Epithelial cell of prostate (primary cell): ENCODE measurements at regions not wholly inside any gene's neighbourhood (a gene's known extent, or its start where the extent isn't known, plus 50 kb on each side); places are given as distances from the start of the nearest gene placed in this dataset.
"Not testable (repeated sequence)": the region's sequence is repeated elsewhere in the genome, so short reads cannot be mapped to it uniquely, and the experiment has no call there.

Experiments used
- DNase-seq: peaks from one replicate; pipeline ENCODE4 v3.0.0-alpha.2; 2011; ENCODE audit warnings: low read depth, low spot score
- H3K27ac ChIP-seq: fragments of 450-650 bp; 2 replicates; pipeline ENCODE4 v1.5.1; 2017; ENCODE audit warnings: mild to moderate bottlenecking

- no peak overlapping the region for H3K27ac ChIP-seq
These were observed 164.0 kb upstream of the NR2F2 start for GRCh38 chr15:96166223-96167200.

GRCh38 chr15:96170616-96170978 lies 159.9 kb upstream of the NR2F2 start:
- not testable (repeated sequence) for DNase-seq

More at GRCh38 chr15:96166223-96167200, 164.0 kb upstream of the NR2F2 start:
- no peak for DNase-seq

DNA sequence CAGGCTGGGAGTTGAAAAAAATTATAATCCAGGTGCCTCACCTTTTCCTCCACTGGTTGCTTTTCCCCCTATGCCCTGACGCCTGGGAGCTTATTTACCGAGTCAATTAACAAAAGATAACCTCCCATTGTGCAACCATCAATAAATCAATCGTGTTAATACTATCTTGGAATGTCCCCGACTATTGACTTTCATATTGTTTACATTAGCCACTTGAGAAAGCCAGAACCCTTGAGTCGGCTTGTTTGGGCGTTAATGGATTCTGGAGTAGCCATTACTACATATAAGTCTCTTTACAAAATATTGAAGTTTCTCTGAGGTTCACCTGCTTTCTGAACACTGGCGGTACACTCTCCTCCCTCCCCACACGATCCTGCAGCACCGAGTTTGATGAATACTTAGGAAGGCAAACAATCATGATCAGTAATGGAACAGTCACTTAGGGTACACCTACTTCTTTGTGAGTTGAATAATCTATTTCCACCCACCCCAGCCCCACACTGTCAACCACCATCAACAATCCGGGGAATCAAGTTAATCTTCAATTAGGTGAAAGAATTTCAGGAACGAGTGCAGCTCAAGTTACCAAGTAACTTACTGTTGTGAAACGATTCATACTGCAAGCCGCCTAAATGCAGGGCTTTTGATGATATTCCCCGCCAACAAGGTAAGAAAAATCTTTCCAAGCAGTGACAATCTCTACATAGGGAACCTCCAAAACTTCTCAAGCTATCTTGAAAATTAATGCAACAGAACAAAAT lies 159.3 kb upstream of the NR2F2 start:
- peak overlapping the region; percentile 28 for H3K27ac ChIP-seq
- DNase-seq, result no peak

More at GRCh38 chr15:96170616-96170978, 159.9 kb upstream of the NR2F2 start:
- not testable (repeated sequence) for H3K27ac ChIP-seq

GRCh38 chr15:96171853-96172296 lies 158.6 kb upstream of the NR2F2 start:
- peak overlapping the region; percentile 28 for H3K27ac ChIP-seq
- DNase-seq, result no peak

DNA sequence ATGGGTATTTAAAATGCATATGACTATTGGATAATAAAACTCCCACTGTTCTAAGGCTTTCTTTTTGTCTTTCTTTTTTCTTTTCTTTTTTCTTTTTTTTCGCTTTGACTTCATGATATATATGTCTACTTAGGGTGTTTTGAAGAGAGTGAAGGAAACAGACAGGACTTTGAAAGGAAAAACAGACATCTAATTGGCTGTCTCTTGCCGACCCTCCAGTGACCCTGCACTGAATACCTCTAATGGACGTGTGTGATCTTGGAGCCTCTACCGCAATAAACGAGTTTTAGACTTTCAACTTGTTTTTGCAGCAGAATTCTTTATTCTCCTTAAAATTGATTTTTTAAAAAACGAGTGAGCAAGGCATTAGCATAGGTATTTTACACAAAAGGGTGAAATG lies 158.1 kb upstream of the NR2F2 start:
- DNase-seq, result no peak
- H3K27ac ChIP-seq, result peak overlapping the region; percentile 28

- DNase-seq, result no peak
- no peak overlapping the region for H3K27ac ChIP-seq
These were observed 153.7 kb upstream of the NR2F2 start for GRCh38 chr15:96176831-96177230.

DNA sequence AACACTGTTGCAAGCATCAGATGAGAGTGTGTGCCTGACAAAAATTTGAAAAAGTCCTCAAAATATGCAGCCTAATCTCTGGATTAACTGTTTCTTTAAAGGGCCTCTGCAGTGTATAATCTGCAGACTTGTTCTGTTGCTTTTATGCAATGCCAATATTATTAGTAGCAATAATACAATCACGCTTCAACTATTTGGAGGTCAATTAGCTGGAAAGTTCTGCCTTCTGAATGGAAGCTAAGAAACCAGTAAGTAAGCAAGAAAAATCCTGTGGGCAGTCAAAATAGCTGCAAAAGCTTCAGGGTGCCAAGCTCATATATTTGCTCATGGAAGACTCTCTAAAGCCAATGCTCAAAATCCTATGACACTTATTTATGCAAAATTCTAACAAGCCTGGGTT lies 153.2 kb upstream of the NR2F2 start:
- H3K27ac ChIP-seq, result no peak overlapping the region
- DNase-seq, result no peak

- no peak for DNase-seq
These were observed 150.3 kb upstream of the NR2F2 start for GRCh38 chr15:96180087-96180748.

GRCh38 chr15:96181217-96181616 lies 149.3 kb upstream of the NR2F2 start:
- peak overlapping the region; percentile 20 for H3K27ac ChIP-seq
- no peak for DNase-seq

More at GRCh38 chr15:96180087-96180748, 150.3 kb upstream of the NR2F2 start:
- no peak overlapping the region for H3K27ac ChIP-seq

GRCh38 chr15:96181873-96182301 lies 148.6 kb upstream of the NR2F2 start:
- DNase-seq, result peak; percentile 18
- peak overlapping the region; percentile 20 for H3K27ac ChIP-seq

DNA sequence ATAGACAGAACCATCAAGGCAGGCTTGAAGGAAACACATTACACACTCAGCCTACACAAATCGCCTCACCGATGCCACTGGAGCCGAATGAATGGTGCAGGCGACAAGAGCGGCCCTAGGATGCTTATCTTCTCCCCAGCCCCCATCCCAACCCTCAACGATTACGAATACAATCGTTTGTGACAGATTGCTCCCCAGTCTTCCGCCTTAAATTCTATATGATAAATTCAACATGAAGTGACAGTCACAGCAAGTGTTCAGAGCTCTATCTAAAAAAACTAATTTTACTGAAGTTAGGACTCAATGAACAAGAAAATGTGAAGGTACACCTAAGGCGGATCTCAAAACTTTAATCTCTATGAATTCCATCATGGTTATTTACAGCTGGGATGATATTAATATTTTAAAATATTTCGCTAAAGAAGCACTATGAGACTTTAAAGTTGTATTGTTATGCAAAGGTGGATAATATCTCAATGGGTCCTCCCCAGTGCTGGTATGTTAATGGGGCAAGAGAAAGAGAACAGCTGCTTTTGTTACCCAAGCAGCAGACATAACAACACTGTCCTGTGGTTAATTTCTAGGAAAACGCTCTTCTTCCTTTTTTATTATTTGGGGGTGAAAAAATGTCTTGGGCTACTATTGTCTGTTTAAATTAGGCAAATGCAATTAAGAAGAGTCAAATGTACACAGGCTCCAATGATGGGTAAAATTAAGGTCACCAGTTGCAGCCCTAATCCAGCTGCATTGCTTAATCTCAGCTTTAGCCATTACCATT lies 147.6 kb upstream of the NR2F2 start:
- no peak overlapping the region for H3K27ac ChIP-seq
- DNase-seq, result no peak

DNA sequence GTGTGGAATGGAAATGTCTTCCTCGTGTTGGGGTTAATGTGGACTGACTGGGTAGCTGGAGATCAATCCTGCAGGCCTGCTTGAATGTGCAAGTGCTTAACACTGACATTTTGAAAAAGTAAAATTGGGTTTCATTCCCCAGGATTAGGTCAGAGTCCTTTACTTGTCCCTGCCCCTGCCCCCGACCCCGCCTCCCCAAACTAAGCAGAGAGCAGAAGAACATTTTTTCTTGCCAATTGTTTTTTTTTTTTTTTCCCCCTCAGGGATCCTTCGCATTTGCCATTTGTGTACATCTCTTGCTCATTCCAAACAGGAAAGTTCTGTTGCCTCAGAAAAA lies 147.0 kb upstream of the NR2F2 start:
- no peak for DNase-seq
- H3K27ac ChIP-seq, result no peak overlapping the region

DNA sequence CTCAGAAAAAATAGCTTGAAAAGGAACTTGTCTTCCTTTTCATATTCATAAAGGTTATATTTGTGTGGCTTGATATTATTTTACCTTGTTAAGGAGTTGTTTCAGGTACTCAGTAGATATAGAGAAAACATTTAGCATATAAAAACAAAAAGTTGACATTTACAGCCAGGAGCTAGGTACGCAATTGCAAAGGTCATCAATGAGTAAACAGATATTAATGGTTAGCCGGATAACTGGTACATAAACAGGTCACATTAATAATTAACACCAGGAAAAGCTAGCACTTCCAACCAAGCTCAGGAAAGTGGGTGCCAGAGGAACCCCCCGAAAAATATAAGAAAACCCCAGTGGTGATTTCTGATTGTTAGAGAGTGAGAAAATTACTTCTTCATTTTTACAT lies 146.6 kb upstream of the NR2F2 start:
- DNase-seq, result no peak
- no peak overlapping the region for H3K27ac ChIP-seq

GRCh38 chr15:96184297-96184696 lies 146.2 kb upstream of the NR2F2 start:
- no peak overlapping the region for H3K27ac ChIP-seq
- no peak for DNase-seq

DNA sequence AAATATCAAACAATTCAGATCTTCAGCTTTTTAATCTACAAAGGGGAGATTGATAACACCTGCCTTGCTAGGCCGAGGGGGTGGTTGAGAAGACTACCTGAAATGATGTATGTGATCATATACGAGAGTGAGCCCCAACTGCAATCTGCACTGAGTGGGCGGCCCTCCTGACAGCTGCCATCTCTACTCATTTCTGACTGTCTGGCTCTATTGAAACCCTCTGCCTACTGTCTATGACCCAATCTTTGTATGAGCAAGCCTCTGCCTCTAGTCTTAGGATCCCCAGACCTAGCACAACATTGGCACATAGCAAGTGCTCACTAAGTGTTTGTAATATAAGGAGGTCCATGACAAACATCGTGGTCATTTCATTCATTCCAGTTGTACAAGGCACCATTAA lies 144.4 kb upstream of the NR2F2 start:
- no peak overlapping the region for H3K27ac ChIP-seq
- no peak for DNase-seq

DNA sequence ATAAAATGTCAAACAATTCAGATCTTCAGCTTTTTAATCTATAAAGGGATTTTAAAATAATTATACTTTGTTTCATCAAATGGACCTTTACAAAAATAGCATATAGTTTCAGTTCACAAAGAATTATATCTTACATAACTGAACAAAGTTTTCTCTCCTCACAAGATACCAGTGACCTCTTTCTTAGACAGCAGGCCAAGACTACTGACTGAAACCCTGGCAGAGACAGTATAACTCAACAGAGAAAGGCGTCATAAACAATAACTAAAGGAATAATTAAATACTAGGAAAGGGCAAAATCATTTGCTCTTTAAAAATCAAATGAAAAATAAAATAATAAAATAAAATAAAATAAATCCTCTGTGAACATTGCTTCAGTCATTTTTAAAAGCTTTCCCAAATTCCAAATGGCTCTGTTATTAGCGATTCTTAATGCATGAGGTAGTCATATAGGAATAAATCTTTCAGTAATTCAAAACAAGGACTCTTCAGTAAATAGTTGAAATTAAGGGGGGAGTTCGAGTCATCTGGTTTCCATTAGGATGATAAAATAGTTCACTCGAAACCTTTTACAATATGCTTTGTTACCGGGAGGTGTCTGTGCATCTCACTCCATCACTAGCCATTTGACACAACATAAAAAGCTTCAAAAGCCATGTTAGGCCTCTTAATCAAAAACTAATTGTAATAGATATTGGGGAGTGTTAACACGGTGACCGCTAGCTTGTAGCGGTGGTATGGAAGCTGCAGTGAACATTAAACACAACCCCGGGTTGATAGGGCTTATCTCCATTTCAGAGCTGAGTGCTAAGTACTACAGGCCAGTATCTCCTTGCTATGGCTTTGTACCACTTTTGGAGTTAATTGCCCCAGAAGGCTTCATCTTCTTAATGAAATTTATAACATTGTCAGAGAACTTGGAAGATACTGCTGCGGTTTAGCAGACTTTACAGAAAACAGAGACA lies 142.9 kb upstream of the NR2F2 start:
- no peak for DNase-seq
- H3K27ac ChIP-seq, result no peak overlapping the region

- no peak overlapping the region for H3K27ac ChIP-seq
- DNase-seq, result no peak
These were observed 132.8 kb upstream of the NR2F2 start for GRCh38 chr15:96197721-96198120.

DNA sequence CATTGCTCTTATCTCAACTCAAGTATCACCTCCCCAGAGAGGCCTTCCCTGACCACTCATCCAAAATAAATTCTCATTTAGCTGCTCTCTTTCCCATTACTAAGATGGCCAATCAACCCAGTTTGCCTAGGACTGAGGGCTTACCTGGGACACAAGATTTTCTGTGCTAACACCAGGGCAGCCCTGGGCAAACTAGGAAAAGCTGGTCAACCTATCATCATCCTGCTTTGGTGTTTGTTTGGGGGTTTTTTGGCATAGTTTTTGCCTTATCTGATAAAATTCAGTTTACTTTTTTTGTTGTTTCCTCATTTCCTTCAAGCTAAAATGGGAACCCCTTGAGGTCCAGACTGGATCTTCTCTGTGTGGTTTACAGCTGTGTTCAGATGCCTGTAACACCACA lies 131.4 kb upstream of the NR2F2 start:
- no peak for DNase-seq
- no peak overlapping the region for H3K27ac ChIP-seq
